BJ (cell line): ENCODE measurements at regions not wholly inside any gene's neighbourhood (a gene's known extent, or its start where the extent isn't known, plus 50 kb on each side); places are given as distances from the start of the nearest gene placed in this dataset.

Experiments used
- CTCF ChIA-PET: fragments of 350-600 bp; formaldehyde crosslinking; extraction: SDS; loops from one replicate; lab custom pipeline; 2021; ENCODE audit warnings: antibody characterized with exemption, inconsistent platforms; lab: Yijun Ruan, JAX
- POLR2A ChIA-PET: fragments of 300-600 bp; sonication (Branson Sonifier 250); formaldehyde crosslinking; extraction: SDS; loops from one replicate; lab custom pipeline; 2021; ENCODE audit warnings: antibody characterized with exemption; lab: Charles Lee
- DNase-seq: peaks from one replicate; pipeline ENCODE4 v3.0.0-alpha.2; 2011; ENCODE audit warnings: low read depth
- H3K27me3 ChIP-seq: 2 replicates; pipeline ENCODE4 v1.6.0; 2011; ENCODE audit warnings: low read length; ENCODE audit not compliant: control insufficient read depth, insufficient read depth
- H3K36me3 ChIP-seq: 2 replicates; pipeline ENCODE4 v1.5.1; 2011; ENCODE audit warnings: low read length; ENCODE audit not compliant: control insufficient read depth, insufficient read depth
- H3K4me3 ChIP-seq: 2 replicates; pipeline ENCODE4 v1.5.1; 2011; ENCODE audit warnings: low read depth, mild to moderate bottlenecking, control low read depth, low read length
- CTCF ChIP-seq: IDR thresholded peaks from 2 replicates; pipeline ENCODE4 v1.5.1; 2011; ENCODE audit warnings: low read depth, mild to moderate bottlenecking, control low read depth, inconsistent platforms, low read length, moderate library complexity; ENCODE audit not compliant: insufficient read depth

- Histone ChIP-seq H3K36me3 (no peaks in the 10 kb centered on the region), H3K4me3 (no peak overlapping the region), H3K27me3 (no peaks in the 10 kb centered on the region)
- ChIA-PET POLR2A (no interaction called here), CTCF (interaction anchor here (0.7 kb wide), 1 partner anchor 47 kb away, joined by 3 read pairs; no protein-coding TSS in a partner anchor)
- no peak for DNase-seq
- no peak for TF ChIP-seq CTCF
Observed at GRCh38 chr9:18159254-18159653, 314.7 kb upstream of the ADAMTSL1 start.

- Histone ChIP-seq H3K4me3 (no peak overlapping the region), H3K27me3 (no peaks in the 10 kb centered on the region), H3K36me3 (no peaks in the 10 kb centered on the region)
- TF ChIP-seq CTCF = no peak
- POLR2A ChIA-PET = no interaction called here
- CTCF ChIA-PET = no interaction called here
- DNase-seq = no peak
Observed at GRCh38 chr9:18163146-18163545, 310.8 kb upstream of the ADAMTSL1 start.

GRCh38 chr9:18167733-18168132, 306.2 kb upstream of the ADAMTSL1 start:
- Histone ChIP-seq H3K27me3 (no peaks in the 10 kb centered on the region), H3K4me3 (no peak overlapping the region), H3K36me3 (no peaks in the 10 kb centered on the region)
- no peak for TF ChIP-seq CTCF
- ChIA-PET CTCF (interaction anchor here (0.6 to 0.7 kb wide), 2 partner anchors 74 to 204 kb away, joined by 3 read pairs; no protein-coding TSS in a partner anchor), POLR2A (no interaction called here)
- DNase-seq = no peak

GRCh38 chr9:18173923-18174322, 300.0 kb upstream of the ADAMTSL1 start:
- no peak for TF ChIP-seq CTCF
- ChIA-PET POLR2A (no interaction called here), CTCF (no interaction called here)
- Histone ChIP-seq H3K4me3 (no peak overlapping the region), H3K36me3 (no peaks in the 10 kb centered on the region), H3K27me3 (no peaks in the 10 kb centered on the region)
- DNase-seq = no peak

GRCh38 chr9:18182636-18183035, 291.3 kb upstream of the ADAMTSL1 start:
- DNase-seq = no peak
- Histone ChIP-seq H3K27me3 (no peaks in the 10 kb centered on the region), H3K36me3 (no peaks in the 10 kb centered on the region), H3K4me3 (no peak overlapping the region)
- CTCF ChIA-PET = no interaction called here
- POLR2A ChIA-PET = no interaction called here
- TF ChIP-seq CTCF = no peak
